GM23248 (cell line): ENCODE measurements at regions not wholly inside any gene's neighbourhood (a gene's known extent, or its start where the extent isn't known, plus 50 kb on each side); places are given as distances from the start of the nearest gene placed in this dataset.

Experiments used
- DNase-seq: peaks from one replicate; pipeline ENCODE4 v3.0.0-alpha.2; 2015
- H2AFZ ChIP-seq: fragments of 200-600 bp; sonication (generic); 2 replicates; pipeline ENCODE4 v1.6.1; 2016; ENCODE audit warnings: antibody characterized with exemption
- H3F3A ChIP-seq: fragments of 200-600 bp; sonication (generic); 2 replicates; pipeline ENCODE4 v1.6.1; 2016; ENCODE audit warnings: mild to moderate bottlenecking, antibody characterized with exemption, mixed run types; ENCODE audit not compliant: insufficient read depth
- H3K27ac ChIP-seq: fragments of 200-600 bp; sonication (generic); 2 replicates; pipeline ENCODE4 v1.5.1; 2016; ENCODE audit warnings: mild to moderate bottlenecking
- H3K27me3 ChIP-seq: fragments of 200-600 bp; sonication (generic); replicated peaks from 2 replicates; pipeline ENCODE4 v1.6.1; 2016; ENCODE audit warnings: mild to moderate bottlenecking; ENCODE audit not compliant: insufficient read depth
- H3K36me3 ChIP-seq: fragments of 200-600 bp; sonication (generic); 2 replicates; pipeline ENCODE4 v1.6.1; 2016; ENCODE audit warnings: low read depth, mild to moderate bottlenecking
- H3K4me1 ChIP-seq: fragments of 200-600 bp; sonication (generic); 2 replicates; pipeline ENCODE4 v1.6.1; 2016; ENCODE audit warnings: mild to moderate bottlenecking; ENCODE audit not compliant: insufficient read depth
- H3K4me2 ChIP-seq: fragments of 200-600 bp; sonication (generic); one replicate; pipeline ENCODE4 v1.6.1; 2016; ENCODE audit warnings: mild to moderate bottlenecking; ENCODE audit not compliant: unreplicated experiment
- H3K4me3 ChIP-seq: fragments of 200-600 bp; sonication (generic); 2 replicates; pipeline ENCODE4 v1.5.1; 2016; ENCODE audit warnings: mild to moderate bottlenecking
- H3K79me2 ChIP-seq: fragments of 200-600 bp; sonication (generic); 2 replicates; pipeline ENCODE4 v1.6.1; 2016; ENCODE audit warnings: mild to moderate bottlenecking; ENCODE audit not compliant: insufficient read depth
- H3K9ac ChIP-seq: fragments of 200-600 bp; sonication (generic); 2 replicates; pipeline ENCODE4 v1.6.1; 2016; ENCODE audit warnings: mild to moderate bottlenecking
- H3K9me2 ChIP-seq: fragments of 200-600 bp; sonication (generic); 2 replicates; pipeline ENCODE4 v1.6.1; 2016; ENCODE audit warnings: mixed run types, mild to moderate bottlenecking, moderate library complexity; ENCODE audit not compliant: insufficient read depth
- H3K9me3 ChIP-seq: fragments of 200-600 bp; sonication (generic); one replicate; pipeline ENCODE4 v1.6.1; 2017; ENCODE audit warnings: low read depth
- H4K20me1 ChIP-seq: fragments of 200-600 bp; sonication (generic); 2 replicates; pipeline ENCODE4 v1.6.0; 2016; ENCODE audit not compliant: insufficient read depth
- EZH2 ChIP-seq: fragments of 200-600 bp; sonication (generic); IDR thresholded peaks from 2 replicates; pipeline ENCODE4 v1.6.1; 2018; ENCODE audit warnings: antibody characterized with exemption, mild to moderate bottlenecking; ENCODE audit not compliant: insufficient read depth, poor library complexity, severe bottlenecking
- EZH2phosphoT487 ChIP-seq: fragments of 200-600 bp; sonication (generic); IDR thresholded peaks from 2 replicates; pipeline ENCODE4 v1.6.1; 2018; ENCODE audit warnings: antibody characterized with exemption, moderate library complexity, mild to moderate bottlenecking, low read depth; ENCODE audit not compliant: insufficient read depth
- WGBS, 2 experiments: methylation state at CpG; one replicate each; pipeline ENCODE4 v1.1.6; 2015 to 2017; ENCODE audit warnings: low lambda C conversion rate in 2 of 2, low coverage in 1 of 2; ENCODE audit errors: missing lambda C conversion rate in 2 of 2; 5-methylcytosine and 5-hydroxymethylcytosine counted together
- in situ Hi-C: fragments of 300-500 bp; cut with MboI; formaldehyde crosslinking; loops from 2 replicates; pipeline ENCODE4 v1.15.0; 2020

- Histone ChIP-seq H3K9me2 (no peaks in the 10 kb centered on the region), H2AFZ (no peak overlapping the region), H3K4me3 (no peak overlapping the region), H4K20me1 (no peaks in the 10 kb centered on the region), H3K4me2 (no peak overlapping the region), H3K27ac (no peak overlapping the region), H3F3A (no peaks in the 10 kb centered on the region), H3K9me3 (no peaks in the 10 kb centered on the region), H3K36me3 (no peaks in the 10 kb centered on the region), H3K9ac (no peak overlapping the region), H3K79me2 (no peaks in the 10 kb centered on the region), H3K4me1 (no peaks in the 10 kb centered on the region), H3K27me3 (no peaks in the 10 kb centered on the region)
- DNase-seq = no peak
- 30 to 35% methylated on average over 3 of the region's 3 CpGs for WGBS, 2 experiments
- in situ Hi-C loops = no loop called here
- TF ChIP-seq EZH2 = no peak
- no peak for TF ChIP-seq EZH2phosphoT487
Observed at GRCh38 chr6:94036024-94036423, 616.7 kb upstream of the EPHA7 start.

- Histone ChIP-seq H3K4me1 (no peaks in the 10 kb centered on the region), H3K4me3 (no peak overlapping the region), H3K9me3 (no peaks in the 10 kb centered on the region), H3K27ac (no peak overlapping the region), H2AFZ (no peak overlapping the region), H3K4me2 (no peak overlapping the region), H3K79me2 (no peaks in the 10 kb centered on the region), H3F3A (no peaks in the 10 kb centered on the region), H3K36me3 (no peaks in the 10 kb centered on the region), H3K27me3 (no peaks in the 10 kb centered on the region), H3K9me2 (no peaks in the 10 kb centered on the region), H4K20me1 (no peaks in the 10 kb centered on the region), H3K9ac (no peak overlapping the region)
- TF ChIP-seq EZH2 (no peak), EZH2phosphoT487 (no peak)
- DNase-seq = no peak
- in situ Hi-C loops = no loop called here
- 31 to 54% methylated on average over 1 of the region's 1 CpG for WGBS, 2 experiments
Observed at GRCh38 chr6:94027374-94027773, 608.0 kb upstream of the EPHA7 start.

GRCh38 chr6:94026575-94026974 is 607.2 kb upstream of the EPHA7 start:
- TF ChIP-seq EZH2 (no peak), EZH2phosphoT487 (no peak)
- Histone ChIP-seq H3F3A (no peaks in the 10 kb centered on the region), H3K27ac (no peak overlapping the region), H3K9ac (no peak overlapping the region), H3K4me1 (no peaks in the 10 kb centered on the region), H3K36me3 (no peaks in the 10 kb centered on the region), H3K4me3 (no peak overlapping the region), H3K27me3 (no peaks in the 10 kb centered on the region), H3K4me2 (no peak overlapping the region), H3K9me3 (no peaks in the 10 kb centered on the region), H4K20me1 (no peaks in the 10 kb centered on the region), H3K9me2 (no peaks in the 10 kb centered on the region), H3K79me2 (no peaks in the 10 kb centered on the region), H2AFZ (no peak overlapping the region)
- no peak for DNase-seq
- WGBS, 2 experiments = 26 to 31% methylated on average over 8 of the region's 8 CpGs
- in situ Hi-C loops = no loop called here

- Histone ChIP-seq H3K9me3 (no peaks in the 10 kb centered on the region), H3F3A (no peaks in the 10 kb centered on the region), H3K4me1 (no peaks in the 10 kb centered on the region), H3K9me2 (no peaks in the 10 kb centered on the region), H3K4me3 (no peak overlapping the region), H3K27me3 (no peaks in the 10 kb centered on the region), H3K9ac (no peak overlapping the region), H3K36me3 (no peaks in the 10 kb centered on the region), H2AFZ (no peak overlapping the region), H4K20me1 (no peaks in the 10 kb centered on the region), H3K4me2 (no peak overlapping the region), H3K79me2 (no peaks in the 10 kb centered on the region), H3K27ac (no peak overlapping the region)
- no peak for DNase-seq
- in situ Hi-C loops = no loop called here
- 0 to 4% methylated on average over 1 of the region's 1 CpG for WGBS, 2 experiments
- TF ChIP-seq EZH2 (no peak), EZH2phosphoT487 (no peak)
Observed at GRCh38 chr6:94005835-94006234, 586.5 kb upstream of the EPHA7 start.

- Histone ChIP-seq H3K4me1 (no peaks in the 10 kb centered on the region), H3K4me3 (no peak overlapping the region), H3K79me2 (no peaks in the 10 kb centered on the region), H3K9ac (no peak overlapping the region), H3K36me3 (no peaks in the 10 kb centered on the region), H3F3A (no peaks in the 10 kb centered on the region), H3K9me2 (no peaks in the 10 kb centered on the region), H2AFZ (no peak overlapping the region), H3K9me3 (no peaks in the 10 kb centered on the region), H3K27me3 (no peaks in the 10 kb centered on the region), H4K20me1 (no peaks in the 10 kb centered on the region), H3K4me2 (no peak overlapping the region), H3K27ac (no peak overlapping the region)
- in situ Hi-C loops = no loop called here
- 4 to 5% methylated on average over 1 of the region's 1 CpG for WGBS, 2 experiments
- no peak for TF ChIP-seq EZH2
- no peak for TF ChIP-seq EZH2phosphoT487
- DNase-seq = no peak
Observed at GRCh38 chr6:93992976-93993375, 573.6 kb upstream of the EPHA7 start.
